ENCODE measurements at regions not wholly inside any gene's neighbourhood (a gene's known extent, or its start where the extent isn't known, plus 50 kb on each side); places are given as distances from the start of the nearest gene placed in this dataset.
"Not testable (repeated sequence)": the region's sequence is repeated elsewhere in the genome, so short reads cannot be mapped to it uniquely, and the experiment has no call there.

- peak; percentile 30 for DNase-seq
These were observed 803.0 kb upstream of the MGAT4C start for GRCh38 chr12:87059231-87059630.

GRCh38 chr12:87054226-87054625, 798.0 kb upstream of the MGAT4C start:
- no peak for DNase-seq

GRCh38 chr12:87051621-87052020, 795.4 kb upstream of the MGAT4C start:
- DNase-seq: no peak

- no peak for DNase-seq
These were observed 791.5 kb upstream of the MGAT4C start for GRCh38 chr12:87047691-87048090.

GRCh38 chr12:87039536-87039935, 783.3 kb upstream of the MGAT4C start:
- no peak for DNase-seq

- DNase-seq: no peak
These were observed 781.9 kb upstream of the MGAT4C start for GRCh38 chr12:87038098-87038497.

- no peak for DNase-seq
These were observed 769.8 kb upstream of the MGAT4C start for GRCh38 chr12:87025976-87026375.

- DNase-seq: no peak
These were observed 765.2 kb upstream of the MGAT4C start for GRCh38 chr12:87021400-87021799.

- DNase-seq: no peak
These were observed 763.9 kb upstream of the MGAT4C start for GRCh38 chr12:87020071-87020470.

GRCh38 chr12:87015352-87015751, 759.2 kb upstream of the MGAT4C start:
- no peak for DNase-seq

GRCh38 chr12:87008785-87009384, 752.7 kb upstream of the MGAT4C start:
- no peak for DNase-seq

- DNase-seq: no peak
These were observed 744.9 kb upstream of the MGAT4C start for GRCh38 chr12:87001102-87001501.

- no peak for DNase-seq
These were observed 729.1 kb upstream of the MGAT4C start for GRCh38 chr12:86985298-86985697.

- DNase-seq: not testable (repeated sequence)
These were observed 714.4 kb upstream of the MGAT4C start for GRCh38 chr12:86970595-86970994.

- DNase-seq: no peak
These were observed 703.7 kb upstream of the MGAT4C start for GRCh38 chr12:86959766-86960458.

GRCh38 chr12:86950444-86950843, 694.3 kb upstream of the MGAT4C start:
- peak; percentile 4 for DNase-seq

- no peak for DNase-seq
These were observed 693.9 kb upstream of the MGAT4C start for GRCh38 chr12:86950043-86950442.

- DNase-seq: no peak
These were observed 692.7 kb upstream of the MGAT4C start for GRCh38 chr12:86948851-86949250.

- DNase-seq: no peak
These were observed 689.5 kb upstream of the MGAT4C start for GRCh38 chr12:86945685-86946196.

- DNase-seq: not testable (repeated sequence)
These were observed 688.1 kb upstream of the MGAT4C start for GRCh38 chr12:86944197-86944819.

GRCh38 chr12:86931714-86932113, 675.5 kb upstream of the MGAT4C start:
- no peak for DNase-seq

- no peak for DNase-seq
These were observed 673.8 kb upstream of the MGAT4C start for GRCh38 chr12:86929962-86930361.

GRCh38 chr12:86917121-86917520, 660.9 kb upstream of the MGAT4C start:
- DNase-seq: no peak

GRCh38 chr12:86914721-86915120, 658.5 kb upstream of the MGAT4C start:
- peak; percentile 32 for DNase-seq
